GM21528 (cell line): ENCODE measurements at regions not wholly inside any gene's neighbourhood (a gene's known extent, or its start where the extent isn't known, plus 50 kb on each side); places are given as distances from the start of the nearest gene placed in this dataset.

Experiments used
- ATAC-seq: cut with Tn5 transposase; IDR thresholded peaks from one replicate; pipeline ENCODE4 v1.9.1; 2021; ENCODE audit warnings: mild to moderate bottlenecking, moderate library complexity; ENCODE audit not compliant: unreplicated experiment, low FRiP score

DNA sequence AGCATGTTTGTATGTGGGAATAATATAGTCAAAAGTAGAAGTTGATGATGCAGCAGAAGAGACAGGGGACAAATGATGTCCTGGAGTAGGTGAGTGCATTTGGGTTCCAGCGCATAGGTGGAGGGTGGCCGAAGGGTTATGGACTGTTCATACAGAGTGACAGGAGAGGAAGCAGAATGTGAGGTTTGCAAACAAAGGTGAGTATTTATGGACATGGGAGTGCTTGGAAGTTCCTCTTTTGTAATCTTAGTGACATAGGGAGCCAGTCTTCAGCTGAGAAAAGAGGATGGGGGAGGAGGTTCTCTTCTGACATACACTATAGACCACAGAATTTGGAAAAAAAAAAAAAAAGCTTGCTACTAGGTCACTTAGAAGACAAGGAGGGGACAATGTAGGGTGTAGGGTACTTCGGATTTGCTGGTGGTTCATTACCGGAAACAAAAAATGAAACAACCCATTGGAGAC lies 331.6 kb downstream of the DLEU7 start:
- peak; percentile 64 for ATAC-seq

GRCh38 chr13:50512474-50513299 lies 330.8 kb downstream of the DLEU7 start:
- ATAC-seq: peak; percentile 97

- no peak for ATAC-seq
These were observed 330.1 kb downstream of the DLEU7 start for GRCh38 chr13:50513300-50513877.

- no peak for ATAC-seq
These were observed 329.2 kb downstream of the DLEU7 start for GRCh38 chr13:50514249-50514648.

DNA sequence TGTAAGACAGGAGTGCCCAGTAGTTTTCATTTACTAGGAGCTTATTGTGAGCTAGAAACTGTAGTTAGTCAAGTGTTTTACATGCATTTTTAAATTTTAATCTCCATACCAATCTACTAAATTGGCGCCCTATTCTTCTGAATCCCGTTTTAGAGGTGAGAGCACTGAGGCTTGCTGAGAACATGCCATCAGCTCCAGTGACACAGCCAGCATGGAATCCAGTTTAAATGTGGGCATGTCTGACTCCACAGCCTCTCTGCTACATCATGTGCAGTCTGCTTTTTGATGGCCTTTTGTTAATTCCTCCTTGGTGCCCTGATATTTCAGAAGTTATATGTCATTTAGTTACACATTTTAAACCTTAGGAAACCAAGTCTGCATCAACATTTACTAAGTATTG lies 325.4 kb downstream of the DLEU7 start:
- no peak for ATAC-seq

- ATAC-seq: no peak
These were observed 324.7 kb downstream of the DLEU7 start for GRCh38 chr13:50518781-50519201.

DNA sequence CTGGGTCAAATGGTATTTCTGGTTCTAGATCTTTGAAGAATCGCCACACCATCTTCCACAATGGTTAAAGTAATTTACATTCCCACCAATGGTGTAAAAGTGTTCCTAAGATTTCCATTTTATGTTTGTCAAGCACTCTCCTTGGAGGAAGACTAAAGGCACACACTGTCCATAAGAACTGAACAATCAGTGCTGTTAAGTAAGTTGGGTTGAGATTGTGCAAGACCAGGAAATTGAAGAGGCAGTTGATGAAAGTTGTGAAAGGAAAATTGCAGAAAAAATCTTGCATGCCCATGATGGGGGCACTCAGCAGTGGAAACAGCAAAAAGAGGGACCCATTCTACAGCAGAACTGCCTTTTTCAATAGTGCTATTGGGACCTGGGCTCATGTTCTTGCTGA lies 323.6 kb downstream of the DLEU7 start:
- no peak for ATAC-seq

- no peak for ATAC-seq
These were observed 322.3 kb downstream of the DLEU7 start for GRCh38 chr13:50521006-50521830.

- ATAC-seq: no peak
These were observed 321.7 kb downstream of the DLEU7 start for GRCh38 chr13:50521831-50522149.

DNA sequence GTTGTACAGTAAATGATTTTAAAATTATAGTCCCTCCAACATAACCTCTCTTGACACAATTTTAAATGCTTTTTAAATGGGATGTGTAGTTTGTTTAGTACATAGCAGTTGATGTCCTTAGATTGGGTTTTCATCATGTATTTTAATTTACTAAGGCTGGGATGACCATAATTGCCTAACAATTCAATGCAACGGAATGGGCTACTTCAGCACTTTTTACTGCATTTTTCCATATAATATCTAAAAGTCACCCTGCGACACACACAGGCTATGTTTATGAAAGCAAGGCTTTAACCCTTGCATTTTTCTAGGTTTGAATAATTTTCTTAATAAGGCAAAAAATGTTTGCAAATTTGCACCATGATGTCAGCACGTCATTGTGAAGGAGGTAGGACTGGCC lies 321.0 kb downstream of the DLEU7 start:
- ATAC-seq: no peak

- no peak for ATAC-seq
These were observed 320.2 kb downstream of the DLEU7 start for GRCh38 chr13:50523307-50523706.

DNA sequence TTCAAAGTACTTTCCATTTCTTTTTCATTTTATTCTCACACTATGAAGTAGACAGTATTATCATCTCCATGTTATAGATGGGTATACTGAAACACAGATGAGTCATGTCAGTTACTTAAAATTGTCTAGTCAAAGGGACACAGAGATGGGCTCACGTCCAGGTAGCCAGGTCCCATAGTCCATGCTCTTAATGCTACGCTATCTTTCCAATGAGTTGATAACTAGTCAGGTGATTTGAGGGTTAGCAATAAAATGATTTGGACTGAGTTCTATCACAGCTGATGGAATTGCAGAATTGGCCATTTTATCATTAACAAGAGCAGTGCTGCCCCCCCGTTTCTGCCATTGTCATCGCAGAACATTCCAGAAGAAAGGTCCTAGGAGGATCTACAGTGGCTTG lies 318.9 kb downstream of the DLEU7 start:
- ATAC-seq: no peak

DNA sequence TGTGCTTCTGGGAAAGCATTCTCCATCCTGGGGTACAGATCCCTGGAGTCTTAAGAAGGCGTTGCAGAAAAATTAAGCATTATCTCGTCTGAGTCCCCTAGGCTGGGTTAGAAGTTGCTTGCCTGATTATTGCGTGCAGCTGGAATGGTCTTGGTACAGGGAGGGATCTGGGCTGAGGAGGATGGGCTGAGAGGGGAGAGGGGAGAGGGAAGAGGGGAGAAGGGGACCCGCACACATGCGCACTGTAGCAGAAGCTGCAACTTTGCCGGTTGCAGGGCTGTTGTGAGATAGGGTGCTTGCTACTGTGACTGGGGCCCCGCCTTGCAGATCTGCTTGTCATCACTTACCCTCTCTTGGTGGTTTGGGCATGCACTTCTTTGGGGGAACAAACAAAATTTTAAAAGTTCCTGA lies 316.8 kb downstream of the DLEU7 start:
- ATAC-seq: no peak

DNA sequence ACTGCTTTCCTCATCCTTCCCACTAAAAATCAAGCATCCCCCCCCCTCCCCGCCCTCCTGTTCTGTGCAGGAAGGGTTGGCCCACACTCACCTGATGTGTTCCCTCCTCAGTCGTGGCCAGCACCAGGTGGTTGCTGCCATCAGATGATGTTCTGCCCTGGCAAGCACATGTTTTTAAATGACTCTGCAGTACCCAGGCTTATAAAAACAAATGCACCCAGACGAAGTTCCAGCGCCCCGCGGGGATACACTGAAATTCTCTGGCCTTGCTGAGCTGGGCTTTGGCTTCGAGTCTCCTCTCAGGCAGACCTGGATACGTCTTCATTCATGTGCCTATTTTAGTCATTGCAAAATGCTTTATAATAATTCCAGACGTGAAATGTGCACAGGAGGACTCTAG lies 316.3 kb downstream of the DLEU7 start:
- ATAC-seq: no peak

DNA sequence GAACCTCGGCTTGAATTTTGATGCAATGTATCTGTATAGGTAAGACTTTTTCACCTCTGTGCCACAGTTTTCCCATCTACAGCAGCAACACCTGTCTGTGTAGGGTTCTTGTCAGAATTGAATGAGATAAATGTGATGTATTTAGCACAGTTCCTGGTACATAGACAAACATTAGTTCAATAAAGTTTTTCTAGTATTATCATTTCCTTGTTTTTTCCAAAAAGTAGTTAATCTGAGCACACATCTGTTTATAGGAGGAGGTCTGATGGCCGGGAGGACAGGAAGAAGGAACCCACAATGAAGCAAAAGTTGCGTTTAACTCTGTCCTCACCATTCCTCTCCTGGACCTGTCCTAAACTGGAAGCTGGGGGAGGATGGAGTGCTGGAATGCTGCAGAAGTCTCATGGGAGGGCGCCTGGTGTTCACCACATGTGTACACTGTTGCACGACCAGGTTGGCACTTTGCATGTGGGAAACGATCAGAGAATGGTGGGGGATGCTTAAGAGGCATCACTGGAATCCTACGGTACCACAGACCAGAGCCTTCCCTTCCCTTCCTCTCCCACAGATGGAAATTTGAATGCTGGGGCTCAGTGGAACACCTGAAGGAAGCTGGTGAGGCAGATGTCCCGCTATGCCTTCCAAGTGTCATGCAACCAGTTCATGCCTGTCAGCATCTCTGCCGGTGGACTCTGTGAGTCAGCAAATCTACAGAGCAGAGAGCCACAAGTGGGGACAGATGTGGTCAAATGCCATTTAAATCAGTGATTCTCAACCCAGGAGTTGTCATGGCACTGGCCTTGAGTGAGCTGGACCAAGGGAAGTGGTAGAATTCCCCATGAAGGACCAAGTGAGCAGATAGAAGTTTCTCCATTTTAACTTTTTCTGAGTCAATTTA lies 315.6 kb downstream of the DLEU7 start:
- ATAC-seq: no peak

GRCh38 chr13:50529154-50529882 lies 314.2 kb downstream of the DLEU7 start:
- no peak for ATAC-seq

DNA sequence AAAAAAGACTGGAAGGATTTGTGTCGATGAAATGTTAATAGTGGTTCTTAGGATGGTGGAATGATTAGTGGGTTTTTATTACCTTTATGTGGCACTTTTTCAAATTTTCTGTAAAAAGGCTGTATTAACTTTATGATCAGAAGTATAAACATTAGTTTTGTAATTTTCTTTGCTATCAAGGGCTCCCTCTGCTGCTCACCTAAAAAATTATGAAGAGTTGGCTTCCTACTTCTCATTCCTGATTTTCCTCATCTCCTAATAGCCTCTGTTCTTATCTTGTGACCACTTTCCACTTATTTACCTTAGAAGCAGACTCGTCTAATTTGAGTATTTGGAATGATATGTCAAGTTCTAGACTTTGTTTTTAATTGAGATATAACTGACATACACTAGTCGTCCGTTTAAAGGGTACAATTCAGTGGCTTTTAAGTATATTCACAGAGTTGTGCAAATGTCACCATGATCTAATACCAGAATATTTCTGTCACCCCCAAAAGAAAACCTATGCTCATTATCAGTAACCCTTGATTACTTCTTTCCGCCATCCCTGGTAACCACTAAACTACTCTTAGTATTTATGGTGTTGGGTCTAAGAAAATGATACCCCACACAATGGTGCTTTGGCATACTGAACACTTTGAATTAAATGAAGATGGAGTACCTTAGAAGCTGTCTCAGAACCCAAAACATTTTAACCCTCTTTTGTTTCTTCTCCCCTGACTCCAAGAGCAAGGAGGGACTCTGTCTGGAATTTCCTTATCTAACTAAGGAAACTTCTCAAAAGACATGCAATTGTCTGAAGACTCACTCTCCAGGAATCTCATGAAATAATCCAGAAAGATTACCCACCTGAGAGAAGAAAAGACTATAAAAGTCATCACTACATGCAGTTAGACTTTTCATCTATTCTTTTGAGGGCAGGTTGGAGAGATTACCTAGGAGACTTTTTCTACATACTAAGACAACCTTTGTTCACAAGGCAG lies 311.3 kb downstream of the DLEU7 start:
- no peak for ATAC-seq

DNA sequence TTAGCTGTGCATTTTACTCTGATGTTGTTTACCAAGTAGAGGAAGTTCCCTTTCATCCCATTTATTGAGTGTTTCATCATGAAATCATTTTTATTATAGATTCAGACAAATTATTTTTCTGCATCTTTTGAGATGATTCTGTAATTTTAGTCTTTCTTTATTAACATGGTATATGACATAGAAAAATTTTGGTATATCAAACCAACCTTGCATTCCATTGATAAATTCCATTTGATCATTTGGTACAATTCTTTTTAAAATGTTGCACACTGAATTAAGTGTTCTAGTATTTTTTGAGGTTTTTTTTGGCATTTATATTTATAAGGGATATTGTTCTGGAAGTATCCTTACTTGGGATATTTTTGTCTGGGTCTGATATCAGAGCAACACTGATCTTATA lies 308.4 kb downstream of the DLEU7 start:
- ATAC-seq: no peak

- ATAC-seq: no peak
These were observed 306.5 kb downstream of the DLEU7 start for GRCh38 chr13:50537029-50537428.
